ENCODE measurements at regions not wholly inside any gene's neighbourhood (a gene's known extent, or its start where the extent isn't known, plus 50 kb on each side); places are given as distances from the start of the nearest gene placed in this dataset.

GRCh38 chr2:20553580-20553979 lies 97.3 kb downstream of the HS1BP3 start:
- Mint-ChIP-seq H3K36me3 (no peaks in the 10 kb centered on the region), H3K9me3 (no peaks in the 10 kb centered on the region), H3K27ac (no peak overlapping the region), H3K27me3 (peaks cover 4% of the 10 kb centered on the region), H3K4me3 (no peak overlapping the region), H3K4me1 (peaks cover 0 to 4% (median 0%) of the 10 kb centered on the region in 4 donors)
- Histone ChIP-seq H3K9me3 (ENCODE audit: control insufficient read depth in 2 of 2, low read length in 2 of 2) (no peaks in the 10 kb centered on the region), H3K27me3 (ENCODE audit: control insufficient read depth, insufficient read depth, low read length) (no peaks in the 10 kb centered on the region), H3K4me1 (ENCODE audit: control insufficient read depth, insufficient read depth, low read length, poor library complexity, severe bottlenecking) (no peaks in the 10 kb centered on the region), H3K36me3 (ENCODE audit: control insufficient read depth, insufficient read depth, low read length) (no peaks in the 10 kb centered on the region), H3K27ac (ENCODE audit: insufficient read depth, low read length, poor library complexity, severe bottlenecking) (no peak overlapping the region), H3K4me3 (ENCODE audit: low read depth, low read length) (no peak overlapping the region)
- ATAC-seq (ENCODE audit: low read depth in 2 of 2) (no peak), DNase-seq (no peak)

- Histone ChIP-seq H3K27ac (ENCODE audit: insufficient read depth, low read length, poor library complexity, severe bottlenecking) (no peak overlapping the region), H3K9me3 (ENCODE audit: control insufficient read depth in 2 of 2, low read length in 2 of 2) (no peaks in the 10 kb centered on the region), H3K4me1 (ENCODE audit: control insufficient read depth, insufficient read depth, low read length, poor library complexity, severe bottlenecking) (no peaks in the 10 kb centered on the region), H3K36me3 (ENCODE audit: control insufficient read depth, insufficient read depth, low read length) (no peaks in the 10 kb centered on the region), H3K4me3 (ENCODE audit: low read depth, low read length) (no peak overlapping the region), H3K27me3 (ENCODE audit: control insufficient read depth, insufficient read depth, low read length) (no peaks in the 10 kb centered on the region)
- Mint-ChIP-seq H3K27ac (no peak overlapping the region), H3K36me3 (no peaks in the 10 kb centered on the region), H3K27me3 (peaks cover 4% of the 10 kb centered on the region), H3K4me3 (no peak overlapping the region), H3K9me3 (peaks cover 0 to 1% (median 0%) of the 10 kb centered on the region in 7 donors), H3K4me1 (peaks cover 0 to 4% (median 0%) of the 10 kb centered on the region in 4 donors)
- no peak for ATAC-seq (ENCODE audit: low read depth in 2 of 2)
- DNase-seq, result no peak
These were observed 94.9 kb downstream of the HS1BP3 start for GRCh38 chr2:20555954-20556353.

- no peaks in the 10 kb centered on the region for H3K36me3 ChIP-seq (ENCODE audit: control insufficient read depth, insufficient read depth, low read length)
- H3K4me3 Mint-ChIP-seq, result no peak overlapping the region
- ATAC-seq (ENCODE audit: low read depth in 2 of 2) (no peak), DNase-seq (no peak)
- no peak overlapping the region for H3K27ac Mint-ChIP-seq
- peaks cover 4% of the 10 kb centered on the region for H3K27me3 Mint-ChIP-seq
- peaks cover 0 to 4% (median 0%) of the 10 kb centered on the region in 4 donors for H3K4me1 Mint-ChIP-seq
- H3K9me3 ChIP-seq (ENCODE audit: control insufficient read depth in 2 of 2, low read length in 2 of 2), result no peaks in the 10 kb centered on the region
- H3K27me3 ChIP-seq (ENCODE audit: control insufficient read depth, insufficient read depth, low read length), result no peaks in the 10 kb centered on the region
- no peaks in the 10 kb centered on the region for H3K4me1 ChIP-seq (ENCODE audit: control insufficient read depth, insufficient read depth, low read length, poor library complexity, severe bottlenecking)
- H3K4me3 ChIP-seq (ENCODE audit: low read depth, low read length), result no peak overlapping the region
- no peaks in the 10 kb centered on the region for H3K36me3 Mint-ChIP-seq
- no peak overlapping the region for H3K27ac ChIP-seq (ENCODE audit: insufficient read depth, low read length, poor library complexity, severe bottlenecking)
- peaks cover 0 to 1% (median 0%) of the 10 kb centered on the region in 7 donors for H3K9me3 Mint-ChIP-seq
These were observed 94.1 kb downstream of the HS1BP3 start for GRCh38 chr2:20556756-20557155.

GRCh38 chr2:20557226-20557625 lies 93.7 kb downstream of the HS1BP3 start:
- Histone ChIP-seq H3K9me3 (ENCODE audit: control insufficient read depth in 2 of 2, low read length in 2 of 2) (no peaks in the 10 kb centered on the region), H3K27me3 (ENCODE audit: control insufficient read depth, insufficient read depth, low read length) (no peaks in the 10 kb centered on the region), H3K4me3 (ENCODE audit: low read depth, low read length) (no peak overlapping the region), H3K4me1 (ENCODE audit: control insufficient read depth, insufficient read depth, low read length, poor library complexity, severe bottlenecking) (no peaks in the 10 kb centered on the region), H3K27ac (ENCODE audit: insufficient read depth, low read length, poor library complexity, severe bottlenecking) (no peak overlapping the region), H3K36me3 (ENCODE audit: control insufficient read depth, insufficient read depth, low read length) (no peaks in the 10 kb centered on the region)
- no peak overlapping the region for H3K27ac Mint-ChIP-seq
- peaks cover 4% of the 10 kb centered on the region for H3K27me3 Mint-ChIP-seq
- H3K4me3 Mint-ChIP-seq, result no peak overlapping the region
- no peaks in the 10 kb centered on the region for H3K36me3 Mint-ChIP-seq
- no peak for DNase-seq
- peaks cover 0 to 1% (median 0%) of the 10 kb centered on the region in 7 donors for H3K9me3 Mint-ChIP-seq
- H3K4me1 Mint-ChIP-seq, result peaks cover 0 to 4% (median 0%) of the 10 kb centered on the region in 4 donors
- no peak for ATAC-seq (ENCODE audit: low read depth in 2 of 2)

- Mint-ChIP-seq H3K4me3 (no peak overlapping the region), H3K36me3 (no peaks in the 10 kb centered on the region), H3K9me3 (peaks cover 0 to 1% (median 0%) of the 10 kb centered on the region in 7 donors), H3K4me1 (peaks cover 0 to 4% (median 0%) of the 10 kb centered on the region in 4 donors), H3K27me3 (peaks cover 7% of the 10 kb centered on the region), H3K27ac (no peak overlapping the region)
- Histone ChIP-seq H3K9me3 (ENCODE audit: control insufficient read depth in 2 of 2, low read length in 2 of 2) (no peaks in the 10 kb centered on the region), H3K4me3 (ENCODE audit: low read depth, low read length) (no peak overlapping the region), H3K27ac (ENCODE audit: insufficient read depth, low read length, poor library complexity, severe bottlenecking) (no peak overlapping the region), H3K36me3 (ENCODE audit: control insufficient read depth, insufficient read depth, low read length) (no peaks in the 10 kb centered on the region), H3K27me3 (ENCODE audit: control insufficient read depth, insufficient read depth, low read length) (no peaks in the 10 kb centered on the region), H3K4me1 (ENCODE audit: control insufficient read depth, insufficient read depth, low read length, poor library complexity, severe bottlenecking) (no peaks in the 10 kb centered on the region)
- ATAC-seq (ENCODE audit: low read depth in 2 of 2) (no peak), DNase-seq (no peak)
These were observed 93.3 kb downstream of the HS1BP3 start for GRCh38 chr2:20557635-20558034.

GRCh38 chr2:20558391-20559150 lies 92.3 kb downstream of the HS1BP3 start:
- H3K4me3 Mint-ChIP-seq, result no peak overlapping the region
- no peaks in the 10 kb centered on the region for H3K9me3 ChIP-seq (ENCODE audit: control insufficient read depth in 2 of 2, low read length in 2 of 2)
- H3K4me3 ChIP-seq (ENCODE audit: low read depth, low read length), result no peak overlapping the region
- no peak for DNase-seq
- H3K27me3 ChIP-seq (ENCODE audit: control insufficient read depth, insufficient read depth, low read length), result no peaks in the 10 kb centered on the region
- H3K9me3 Mint-ChIP-seq, result peaks cover 0 to 1% (median 0%) of the 10 kb centered on the region in 7 donors
- no peaks in the 10 kb centered on the region for H3K36me3 Mint-ChIP-seq
- no peak for ATAC-seq (ENCODE audit: low read depth in 2 of 2)
- H3K27ac Mint-ChIP-seq, result no peak overlapping the region
- no peaks in the 10 kb centered on the region for H3K4me1 ChIP-seq (ENCODE audit: control insufficient read depth, insufficient read depth, low read length, poor library complexity, severe bottlenecking)
- no peak overlapping the region for H3K27ac ChIP-seq (ENCODE audit: insufficient read depth, low read length, poor library complexity, severe bottlenecking)
- peaks cover 7% of the 10 kb centered on the region for H3K27me3 Mint-ChIP-seq
- no peaks in the 10 kb centered on the region for H3K36me3 ChIP-seq (ENCODE audit: control insufficient read depth, insufficient read depth, low read length)
- peaks cover 0 to 4% (median 0%) of the 10 kb centered on the region in 4 donors for H3K4me1 Mint-ChIP-seq

- peaks cover 7% of the 10 kb centered on the region for H3K27me3 Mint-ChIP-seq
- Histone ChIP-seq H3K9me3 (ENCODE audit: control insufficient read depth in 2 of 2, low read length in 2 of 2) (no peaks in the 10 kb centered on the region), H3K4me1 (ENCODE audit: control insufficient read depth, insufficient read depth, low read length, poor library complexity, severe bottlenecking) (no peaks in the 10 kb centered on the region), H3K4me3 (ENCODE audit: low read depth, low read length) (no peak overlapping the region), H3K36me3 (ENCODE audit: control insufficient read depth, insufficient read depth, low read length) (no peaks in the 10 kb centered on the region), H3K27ac (ENCODE audit: insufficient read depth, low read length, poor library complexity, severe bottlenecking) (no peak overlapping the region), H3K27me3 (ENCODE audit: control insufficient read depth, insufficient read depth, low read length) (no peaks in the 10 kb centered on the region)
- no peak overlapping the region for H3K4me3 Mint-ChIP-seq
- H3K27ac Mint-ChIP-seq, result no peak overlapping the region
- H3K9me3 Mint-ChIP-seq, result peaks cover 0 to 1% (median 0%) of the 10 kb centered on the region in 7 donors
- ATAC-seq (ENCODE audit: low read depth in 2 of 2) (no peak), DNase-seq (no peak)
- no peaks in the 10 kb centered on the region for H3K36me3 Mint-ChIP-seq
- peaks cover 0 to 4% (median 0%) of the 10 kb centered on the region in 4 donors for H3K4me1 Mint-ChIP-seq
These were observed 91.6 kb downstream of the HS1BP3 start for GRCh38 chr2:20559277-20559676.

GRCh38 chr2:20560011-20560410 lies 90.9 kb downstream of the HS1BP3 start:
- Histone ChIP-seq H3K36me3 (ENCODE audit: control insufficient read depth, insufficient read depth, low read length) (no peaks in the 10 kb centered on the region), H3K4me3 (ENCODE audit: low read depth, low read length) (no peak overlapping the region), H3K27ac (ENCODE audit: insufficient read depth, low read length, poor library complexity, severe bottlenecking) (no peak overlapping the region), H3K27me3 (ENCODE audit: control insufficient read depth, insufficient read depth, low read length) (no peaks in the 10 kb centered on the region), H3K9me3 (ENCODE audit: control insufficient read depth in 2 of 2, low read length in 2 of 2) (no peaks in the 10 kb centered on the region), H3K4me1 (ENCODE audit: control insufficient read depth, insufficient read depth, low read length, poor library complexity, severe bottlenecking) (no peaks in the 10 kb centered on the region)
- peaks cover 7% of the 10 kb centered on the region for H3K27me3 Mint-ChIP-seq
- H3K9me3 Mint-ChIP-seq, result peaks cover 0 to 1% (median 0%) of the 10 kb centered on the region in 7 donors
- no peaks in the 10 kb centered on the region for H3K36me3 Mint-ChIP-seq
- ATAC-seq (ENCODE audit: low read depth in 2 of 2), result no peak
- no peak overlapping the region for H3K4me3 Mint-ChIP-seq
- peaks cover 0 to 4% (median 0%) of the 10 kb centered on the region in 4 donors for H3K4me1 Mint-ChIP-seq
- no peak overlapping the region for H3K27ac Mint-ChIP-seq
- DNase-seq, result no peak
